Ishikawa (cell line): ENCODE measurements at regions not wholly inside any gene's neighbourhood (a gene's known extent, or its start where the extent isn't known, plus 50 kb on each side); places are given as distances from the start of the nearest gene placed in this dataset.

ENCODE experiments used
- CEBPB ChIP-seq: IDR thresholded peaks from 2 replicates; pipeline ENCODE4 v1.6.1; 2012
- EP300 ChIP-seq: IDR thresholded peaks from 2 replicates; pipeline ENCODE4 v1.6.1; 2012; ENCODE audit warnings: borderline replicate concordance
- RAD21 ChIP-seq: IDR thresholded peaks from 2 replicates; pipeline ENCODE4 v1.6.1; 2012; ENCODE audit warnings: low read depth
- TAF1 ChIP-seq: IDR thresholded peaks from 2 replicates; pipeline ENCODE4 v1.6.1; 2012; ENCODE audit warnings: low read depth, mild to moderate bottlenecking
- TF ChIP-seq, protein P1 (sequence below): IDR thresholded peaks from 2 replicates; pipeline ENCODE4 v1.6.1; 2012; ENCODE audit warnings: low read depth, mild to moderate bottlenecking

DNA sequence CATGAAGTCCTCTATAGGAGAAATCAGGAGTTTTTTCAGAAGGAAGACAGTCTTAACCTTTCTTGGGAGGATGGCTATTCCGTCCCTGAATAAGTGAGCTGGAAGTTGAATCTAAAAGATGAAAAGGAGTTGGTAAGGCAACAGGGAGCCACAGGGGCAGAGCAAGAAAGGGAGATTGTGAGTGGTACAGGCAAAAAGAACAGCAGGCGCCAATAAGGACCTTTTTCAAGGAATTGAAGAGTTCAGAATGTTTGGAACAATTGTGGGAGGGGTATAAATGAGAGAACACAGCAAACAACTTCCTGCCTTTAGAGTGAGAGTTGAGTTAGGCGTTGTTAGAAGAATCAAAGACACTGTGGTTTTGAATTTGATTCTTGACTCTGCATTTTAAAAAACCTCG is 1003.7 kb downstream of the EPHA7 start:
- TF ChIP-seq TAF1, result no peak
- TF ChIP-seq EP300, result no peak
- no peak for TF ChIP-seq CEBPB
- TF ChIP-seq, protein P1, sequence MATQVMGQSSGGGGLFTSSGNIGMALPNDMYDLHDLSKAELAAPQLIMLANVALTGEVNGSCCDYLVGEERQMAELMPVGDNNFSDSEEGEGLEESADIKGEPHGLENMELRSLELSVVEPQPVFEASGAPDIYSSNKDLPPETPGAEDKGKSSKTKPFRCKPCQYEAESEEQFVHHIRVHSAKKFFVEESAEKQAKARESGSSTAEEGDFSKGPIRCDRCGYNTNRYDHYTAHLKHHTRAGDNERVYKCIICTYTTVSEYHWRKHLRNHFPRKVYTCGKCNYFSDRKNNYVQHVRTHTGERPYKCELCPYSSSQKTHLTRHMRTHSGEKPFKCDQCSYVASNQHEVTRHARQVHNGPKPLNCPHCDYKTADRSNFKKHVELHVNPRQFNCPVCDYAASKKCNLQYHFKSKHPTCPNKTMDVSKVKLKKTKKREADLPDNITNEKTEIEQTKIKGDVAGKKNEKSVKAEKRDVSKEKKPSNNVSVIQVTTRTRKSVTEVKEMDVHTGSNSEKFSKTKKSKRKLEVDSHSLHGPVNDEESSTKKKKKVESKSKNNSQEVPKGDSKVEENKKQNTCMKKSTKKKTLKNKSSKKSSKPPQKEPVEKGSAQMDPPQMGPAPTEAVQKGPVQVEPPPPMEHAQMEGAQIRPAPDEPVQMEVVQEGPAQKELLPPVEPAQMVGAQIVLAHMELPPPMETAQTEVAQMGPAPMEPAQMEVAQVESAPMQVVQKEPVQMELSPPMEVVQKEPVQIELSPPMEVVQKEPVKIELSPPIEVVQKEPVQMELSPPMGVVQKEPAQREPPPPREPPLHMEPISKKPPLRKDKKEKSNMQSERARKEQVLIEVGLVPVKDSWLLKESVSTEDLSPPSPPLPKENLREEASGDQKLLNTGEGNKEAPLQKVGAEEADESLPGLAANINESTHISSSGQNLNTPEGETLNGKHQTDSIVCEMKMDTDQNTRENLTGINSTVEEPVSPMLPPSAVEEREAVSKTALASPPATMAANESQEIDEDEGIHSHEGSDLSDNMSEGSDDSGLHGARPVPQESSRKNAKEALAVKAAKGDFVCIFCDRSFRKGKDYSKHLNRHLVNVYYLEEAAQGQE, result no peak
- TF ChIP-seq RAD21, result no peak
